GM23338 (cell line): ENCODE measurements at regions not wholly inside any gene's neighbourhood (a gene's known extent, or its start where the extent isn't known, plus 50 kb on each side); places are given as distances from the start of the nearest gene placed in this dataset.

Source experiments
- ATAC-seq: fragments of 200-7000 bp; cut with Tn5 transposase; 3 replicates; pipeline ENCODE4 v1.9.1; 2020
- DNase-seq: peaks from one replicate; pipeline ENCODE4 v3.0.0-alpha.2; 2015; ENCODE audit warnings: low spot score
- H2AFZ ChIP-seq: fragments of 200-600 bp; sonication (generic); 2 replicates; pipeline ENCODE4 v1.8.0; 2016; ENCODE audit warnings: antibody characterized with exemption, mild to moderate bottlenecking, moderate library complexity
- H3F3A ChIP-seq: fragments of 200-600 bp; sonication (generic); replicated peaks from 2 replicates; pipeline ENCODE4 v1.8.0; 2017; ENCODE audit warnings: antibody characterized with exemption, mixed run types, low read depth
- H3K27ac ChIP-seq: fragments of 200-600 bp; sonication (generic); 2 replicates; pipeline ENCODE4 v1.6.1; 2016; ENCODE audit warnings: low read depth
- H3K27me3 ChIP-seq: fragments of 200-600 bp; sonication (generic); 2 replicates; pipeline ENCODE4 v1.8.0; 2016; ENCODE audit warnings: mild to moderate bottlenecking, mixed run types, moderate library complexity; ENCODE audit not compliant: insufficient read depth
- H3K36me3 ChIP-seq: fragments of 200-600 bp; sonication (generic); 2 replicates; pipeline ENCODE4 v1.8.0; 2016; ENCODE audit warnings: mild to moderate bottlenecking; ENCODE audit not compliant: insufficient read depth
- H3K4me1 ChIP-seq: fragments of 200-600 bp; sonication (generic); 2 replicates; pipeline ENCODE4 v1.8.0; 2016; ENCODE audit warnings: mild to moderate bottlenecking, moderate library complexity; ENCODE audit not compliant: insufficient read depth
- H3K4me2 ChIP-seq: fragments of 200-600 bp; sonication (generic); 2 replicates; pipeline ENCODE4 v1.7.1; 2017; ENCODE audit warnings: mixed run types
- H3K4me3 ChIP-seq: fragments of 200-600 bp; sonication (generic); 2 replicates; pipeline ENCODE4 v1.6.1; 2016; ENCODE audit warnings: mixed run types
- H3K79me2 ChIP-seq: fragments of 200-600 bp; sonication (generic); replicated peaks from 2 replicates; pipeline ENCODE4 v1.8.0; 2017; ENCODE audit warnings: mild to moderate bottlenecking; ENCODE audit not compliant: insufficient read depth
- H3K9me2 ChIP-seq: fragments of 200-600 bp; sonication (generic); 2 replicates; pipeline ENCODE4 v1.8.0; 2017; ENCODE audit not compliant: insufficient read depth
- H4K20me1 ChIP-seq: fragments of 200-600 bp; sonication (generic); replicated peaks from 2 replicates; pipeline ENCODE4 v1.8.0; 2017; ENCODE audit warnings: mild to moderate bottlenecking; ENCODE audit not compliant: insufficient read depth
- H3K27ac Mint-ChIP-seq: 2 replicates; pipeline ENCODE4 v1.8.0; 2020; ENCODE audit warnings: inconsistent platforms, mild to moderate bottlenecking, moderate library complexity, mixed read lengths
- H3K27me3 Mint-ChIP-seq: 3 replicates; pipeline ENCODE4 v1.8.0; 2022; ENCODE audit warnings: low read depth, mild to moderate bottlenecking, moderate library complexity, mixed read lengths, inconsistent platforms; ENCODE audit not compliant: insufficient read depth, poor library complexity
- H3K36me3 Mint-ChIP-seq: 3 replicates; pipeline ENCODE4 v1.8.0; 2021; ENCODE audit warnings: low read depth, mild to moderate bottlenecking, inconsistent platforms, moderate library complexity, mixed read lengths
- H3K4me1 Mint-ChIP-seq: 3 replicates; pipeline ENCODE4 v1.8.0; 2020; ENCODE audit warnings: mild to moderate bottlenecking, inconsistent platforms, mixed read lengths
- H3K4me3 Mint-ChIP-seq: 3 replicates; pipeline ENCODE4 v1.8.0; 2021; ENCODE audit warnings: moderate library complexity, mild to moderate bottlenecking, inconsistent platforms, mixed read lengths
- H3K9me3 Mint-ChIP-seq: 3 replicates; pipeline ENCODE4 v1.8.0; 2020; ENCODE audit warnings: moderate library complexity, mild to moderate bottlenecking, inconsistent platforms, mixed read lengths
- EZH2phosphoT487 ChIP-seq: fragments of 200-600 bp; sonication (generic); IDR thresholded peaks from one replicate; pipeline ENCODE4 v1.8.1; 2018; ENCODE audit warnings: antibody characterized with exemption; ENCODE audit not compliant: unreplicated experiment
- NANOG ChIP-seq: IDR thresholded peaks from 2 replicates; pipeline ENCODE4 v1.6.1; 2016; ENCODE audit warnings: antibody characterized with exemption, borderline replicate concordance
- POLR2AphosphoS5 ChIP-seq: IDR thresholded peaks from 2 replicates; pipeline ENCODE4 v1.6.1; 2016; ENCODE audit warnings: antibody characterized with exemption, low read depth
- REST ChIP-seq: IDR thresholded peaks from one replicate; pipeline ENCODE4 v1.6.1; 2018; ENCODE audit warnings: antibody characterized with exemption; ENCODE audit not compliant: unreplicated experiment
- ZNF114 ChIP-seq: fragments of 250-450 bp; sonication (Bioruptor Pico); IDR thresholded peaks from 2 replicates; pipeline ENCODE4 v1.5.0; 2020; ENCODE audit warnings: mild to moderate bottlenecking, moderate library complexity
- ZNF331 ChIP-seq: fragments of 250-450 bp; sonication (Bioruptor Pico); IDR thresholded peaks from 2 replicates; pipeline ENCODE4 v1.5.0; 2020; ENCODE audit warnings: low read depth, mild to moderate bottlenecking, moderate library complexity
- ZNF462 ChIP-seq: fragments of 250-450 bp; sonication (Bioruptor Pico); IDR thresholded peaks from 2 replicates; pipeline ENCODE4 v1.5.0; 2020; ENCODE audit warnings: mild to moderate bottlenecking, moderate library complexity
- TF ChIP-seq, protein P1 (sequence below), 2 experiments: fragments of 200-600 bp in 1 of 2; sonication (generic) in 1 of 2; conservative IDR thresholded peaks; 2 replicates each; pipeline versions ENCODE4 v1.5.1 to v1.6.1; 2016 to 2017; ENCODE audit warnings: antibody characterized with exemption in 2 of 2, low read depth in 2 of 2, mild to moderate bottlenecking in 2 of 2, moderate library complexity in 1 of 2

DNA sequence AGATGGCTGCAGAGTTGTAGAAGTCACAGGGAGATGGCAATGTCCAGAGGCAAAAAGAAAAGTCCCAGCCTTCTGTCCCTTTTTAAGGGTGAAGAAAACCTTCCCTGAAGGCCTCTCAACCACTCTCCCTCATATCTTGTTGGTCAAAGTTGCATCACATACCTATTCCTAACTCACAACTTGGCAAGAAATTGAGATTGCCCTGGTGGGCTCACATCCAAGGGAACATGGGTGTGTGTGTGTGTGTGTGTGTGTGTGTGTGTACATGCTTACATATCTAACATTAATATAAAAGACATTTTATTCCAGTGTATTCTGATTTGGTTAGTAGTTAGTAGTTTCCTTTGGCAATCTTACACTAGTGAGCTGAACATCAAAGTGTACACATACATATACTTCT, 144.3 kb upstream of the SALL4 start (continued):
- TF ChIP-seq ZNF114 (CRISPR knock-in tag) (no peak), NANOG (no peak), EZH2phosphoT487 (no peak)
- TF ChIP-seq, protein P1, sequence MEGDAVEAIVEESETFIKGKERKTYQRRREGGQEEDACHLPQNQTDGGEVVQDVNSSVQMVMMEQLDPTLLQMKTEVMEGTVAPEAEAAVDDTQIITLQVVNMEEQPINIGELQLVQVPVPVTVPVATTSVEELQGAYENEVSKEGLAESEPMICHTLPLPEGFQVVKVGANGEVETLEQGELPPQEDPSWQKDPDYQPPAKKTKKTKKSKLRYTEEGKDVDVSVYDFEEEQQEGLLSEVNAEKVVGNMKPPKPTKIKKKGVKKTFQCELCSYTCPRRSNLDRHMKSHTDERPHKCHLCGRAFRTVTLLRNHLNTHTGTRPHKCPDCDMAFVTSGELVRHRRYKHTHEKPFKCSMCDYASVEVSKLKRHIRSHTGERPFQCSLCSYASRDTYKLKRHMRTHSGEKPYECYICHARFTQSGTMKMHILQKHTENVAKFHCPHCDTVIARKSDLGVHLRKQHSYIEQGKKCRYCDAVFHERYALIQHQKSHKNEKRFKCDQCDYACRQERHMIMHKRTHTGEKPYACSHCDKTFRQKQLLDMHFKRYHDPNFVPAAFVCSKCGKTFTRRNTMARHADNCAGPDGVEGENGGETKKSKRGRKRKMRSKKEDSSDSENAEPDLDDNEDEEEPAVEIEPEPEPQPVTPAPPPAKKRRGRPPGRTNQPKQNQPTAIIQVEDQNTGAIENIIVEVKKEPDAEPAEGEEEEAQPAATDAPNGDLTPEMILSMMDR (conservative IDR thresholded peaks at IDR 0.05; ENCODE audit: low read depth in 2 of 2), result no peak

DNA sequence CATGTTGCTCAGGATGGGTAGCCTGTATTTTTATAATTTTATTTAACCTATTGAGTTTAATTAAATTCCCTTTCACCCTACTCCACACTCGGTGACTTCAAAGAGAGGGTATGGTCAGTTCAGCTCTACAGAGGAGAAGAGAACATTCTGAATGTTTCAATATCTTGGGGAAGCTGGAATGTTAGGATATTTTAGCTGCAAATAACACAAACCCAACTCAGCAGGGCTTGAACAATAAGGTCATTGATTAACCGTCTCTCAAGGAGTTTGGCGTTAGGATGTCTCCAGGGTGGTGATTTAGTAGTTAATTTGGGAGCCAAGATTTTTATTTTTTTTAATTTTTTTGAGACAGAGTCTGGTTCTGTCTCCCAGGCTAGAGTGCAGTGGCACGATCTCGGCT, 143.6 kb upstream of the SALL4 start:
- no peak overlapping the region for H3K27ac Mint-ChIP-seq
- no peaks in the 10 kb centered on the region; the same call in 2 of the 3 replicates for H3K9me3 Mint-ChIP-seq
- Histone ChIP-seq H3K4me1 (no peaks in the 10 kb centered on the region), H3F3A (no peaks in the 10 kb centered on the region), H3K4me3 (no peak overlapping the region), H3K79me2 (no peaks in the 10 kb centered on the region), H2AFZ (no peak overlapping the region), H3K27me3 (no peaks in the 10 kb centered on the region), H3K27ac (no peak overlapping the region), H3K9me2 (no peaks in the 10 kb centered on the region), H4K20me1 (no peaks in the 10 kb centered on the region), H3K36me3 (no peaks in the 10 kb centered on the region), H3K4me2 (no peak overlapping the region)
- no peak overlapping the region for H3K4me3 Mint-ChIP-seq
- no peaks in the 10 kb centered on the region for H3K36me3 Mint-ChIP-seq
- no peaks in the 10 kb centered on the region for H3K4me1 Mint-ChIP-seq
- no peak for ATAC-seq
- peaks cover 12% of the 10 kb centered on the region for H3K27me3 Mint-ChIP-seq
- TF ChIP-seq REST (no peak), ZNF114 (CRISPR knock-in tag) (no peak), NANOG (no peak), ZNF331 (CRISPR knock-in tag) (no peak), ZNF462 (no peak), POLR2AphosphoS5 (no peak)
- TF ChIP-seq, protein P1 (conservative IDR thresholded peaks at IDR 0.05; ENCODE audit: low read depth in 2 of 2), result no peak
- DNase-seq, result no peak
